Activated CD8-positive, alpha-beta memory T cell treated with anti-CD3 and anti-CD28 coated beads, Interleukin-2, amount 50 U/mL, for 1 hour (primary cell): ENCODE measurements at regions not wholly inside any gene's neighbourhood (a gene's known extent, or its start where the extent isn't known, plus 50 kb on each side); places are given as distances from the start of the nearest gene placed in this dataset.
A peak's percentile ranks its signal among the peaks of the same experiment; 100 is the strongest.
"Not testable (repeated sequence)": the region's sequence is repeated elsewhere in the genome, so short reads cannot be mapped to it uniquely, and the experiment has no call there.

Source experiments
- DNase-seq: peaks from one replicate; pipeline ENCODE4 v3.0.0-alpha.2; 2020; ENCODE audit errors: extremely low read depth

DNA sequence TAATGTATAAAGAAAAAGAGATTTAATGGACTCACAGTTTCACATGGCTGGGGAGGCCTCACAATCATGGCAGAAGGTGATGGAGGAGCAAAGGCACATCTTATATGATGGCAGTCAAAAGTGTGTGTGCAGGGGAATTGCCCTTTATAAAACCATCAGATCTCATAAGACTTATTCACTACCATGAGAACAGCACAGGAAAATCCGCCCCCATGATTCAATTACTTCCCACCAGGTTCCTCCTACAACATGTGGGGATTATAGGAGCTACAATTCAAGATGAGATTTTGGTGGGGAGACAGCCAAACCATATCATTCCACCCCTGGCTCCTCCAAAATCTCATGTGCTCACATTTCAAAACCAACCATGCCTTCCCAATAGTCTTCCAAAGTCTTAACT, 82.5 kb upstream of the ANKRD1 start:
- DNase-seq: not testable (repeated sequence)

DNA sequence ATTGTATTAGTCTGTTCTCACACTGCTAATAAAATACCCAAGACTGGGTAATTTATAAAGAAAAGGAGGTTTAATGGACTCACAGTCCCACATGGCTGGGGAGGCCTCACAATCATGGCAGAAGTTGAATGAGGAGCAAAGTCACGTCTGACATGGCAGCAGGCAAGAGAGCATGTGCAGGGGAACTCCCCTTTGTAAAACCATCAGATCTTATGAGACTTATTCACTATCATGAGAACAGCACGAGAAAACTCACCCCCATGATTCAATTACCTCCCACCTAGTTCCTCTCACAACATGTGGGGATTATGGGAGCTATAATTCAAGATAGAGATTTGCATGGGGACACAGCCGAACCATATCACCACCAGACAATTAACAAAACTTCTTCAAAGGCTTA, 84.4 kb upstream of the ANKRD1 start:
- not testable (repeated sequence) for DNase-seq

DNA sequence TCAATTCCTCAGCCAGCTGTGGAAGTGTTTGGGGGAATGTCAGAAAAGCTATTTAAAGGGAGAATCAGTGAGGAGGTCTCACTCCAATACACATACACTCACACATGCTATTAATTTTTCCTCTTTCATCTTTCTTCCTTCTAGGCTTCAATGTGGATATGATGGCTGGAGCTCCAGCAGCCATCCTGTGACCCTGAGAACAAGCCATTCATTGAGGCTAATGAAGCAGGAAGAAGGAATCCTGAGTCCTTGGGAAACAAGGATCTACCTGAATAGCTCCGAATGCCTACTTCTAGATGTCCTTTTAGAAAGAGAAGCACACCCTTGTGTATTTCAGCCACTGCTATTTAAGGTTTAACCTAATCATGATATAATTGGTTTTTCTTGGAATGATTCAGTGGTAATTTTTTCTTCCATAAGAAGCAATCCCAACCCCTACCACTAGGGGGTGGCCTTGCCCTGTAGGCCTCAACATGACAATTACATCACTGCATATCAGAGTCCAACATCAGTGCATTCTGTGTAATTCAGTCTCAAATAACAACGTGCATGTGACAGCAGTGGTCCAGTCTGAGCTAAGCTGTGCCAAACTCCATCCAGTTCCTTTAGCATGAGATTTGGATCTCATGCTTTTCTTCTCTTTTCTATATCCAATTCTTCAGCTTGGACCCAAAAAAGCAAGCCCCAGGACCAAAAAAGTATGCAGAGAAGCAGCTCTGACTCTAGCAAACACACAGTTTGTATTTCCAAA, 85.3 kb upstream of the ANKRD1 start:
- peak; percentile 11 for DNase-seq

DNA sequence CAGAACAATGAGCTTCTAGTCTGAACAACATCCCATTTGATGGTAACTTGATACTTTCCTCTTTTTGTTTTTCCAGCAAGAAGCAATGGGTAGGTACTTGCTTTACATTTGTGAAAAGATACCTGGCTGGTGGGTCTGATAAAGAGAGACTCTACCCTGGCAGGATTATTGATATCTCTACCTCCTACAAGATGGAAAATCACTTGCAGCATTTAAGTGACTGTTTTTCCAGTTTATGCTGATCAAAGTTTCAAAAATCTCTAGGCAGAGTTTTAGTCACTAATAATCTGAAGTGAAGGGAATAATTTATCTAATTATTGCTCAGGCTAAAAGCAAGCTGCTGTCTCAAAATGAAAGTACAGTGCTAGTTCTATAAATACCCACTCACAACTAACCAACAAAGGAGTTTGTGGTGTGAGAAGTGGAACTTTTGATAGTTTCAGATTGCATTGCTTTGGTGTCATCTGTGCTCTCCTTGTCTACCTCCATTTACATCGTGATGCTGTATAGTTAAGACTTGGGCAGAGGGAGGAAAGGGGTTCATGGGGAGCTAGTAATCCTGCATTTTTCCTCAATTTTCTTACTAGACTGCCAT, 86.0 kb upstream of the ANKRD1 start:
- no peak for DNase-seq

DNA sequence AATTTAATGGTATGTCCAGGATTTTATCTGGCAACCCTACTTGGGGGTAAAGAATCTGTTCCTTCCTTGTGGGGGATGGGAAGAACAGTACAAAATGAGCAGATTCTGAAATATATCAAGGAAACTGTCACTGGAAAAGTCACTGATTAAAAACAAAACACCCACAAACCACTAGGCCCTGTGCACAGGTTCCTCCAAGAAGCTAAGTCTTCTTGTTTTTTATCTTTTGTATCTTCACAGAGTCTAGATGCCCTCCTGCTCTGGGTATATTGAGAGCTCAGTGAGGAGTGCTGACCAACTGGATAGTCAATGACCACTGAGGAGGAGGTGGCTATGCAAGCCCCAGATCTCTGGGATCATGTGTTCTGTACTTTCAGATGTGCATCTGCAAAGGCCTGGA, 86.8 kb upstream of the ANKRD1 start:
- no peak for DNase-seq

DNA sequence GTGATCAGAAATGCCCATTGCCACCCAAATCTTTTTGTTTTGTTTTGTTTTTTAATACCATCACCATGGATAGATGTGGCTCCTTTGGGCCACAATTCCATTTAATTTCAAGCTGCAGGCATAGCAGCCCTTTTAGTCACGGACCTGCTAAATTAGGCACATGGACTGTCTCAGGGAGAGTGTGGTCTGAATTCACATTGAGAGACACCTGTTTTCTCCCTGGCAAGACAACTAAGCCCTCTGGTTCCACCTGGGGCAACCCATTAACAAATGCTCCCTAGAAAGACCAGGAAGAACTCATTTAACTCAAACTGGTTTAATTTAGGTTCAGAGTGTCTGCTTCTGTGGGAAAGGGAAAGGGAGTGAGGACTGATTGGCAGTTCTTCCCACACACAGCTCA, 88.2 kb upstream of the ANKRD1 start:
- DNase-seq: no peak

DNA sequence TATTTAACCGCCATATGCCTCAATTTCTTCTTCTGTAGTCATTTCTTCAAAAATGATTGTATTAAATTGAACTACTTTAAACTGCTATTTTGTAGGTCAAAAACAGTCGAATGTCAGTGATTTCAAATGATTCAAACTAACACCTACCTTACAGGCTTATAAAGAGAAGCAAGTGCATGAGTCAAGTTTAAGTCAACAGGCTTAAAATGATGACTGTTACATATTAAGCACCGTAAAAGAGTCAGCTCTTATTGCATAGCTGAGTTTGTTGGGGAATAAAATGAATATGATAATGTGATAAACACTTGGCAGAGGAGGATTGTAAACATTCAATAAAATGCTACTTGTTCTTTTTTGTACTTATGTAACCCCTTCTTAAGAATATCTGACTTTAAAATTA, 90.1 kb upstream of the ANKRD1 start:
- DNase-seq: no peak

DNA sequence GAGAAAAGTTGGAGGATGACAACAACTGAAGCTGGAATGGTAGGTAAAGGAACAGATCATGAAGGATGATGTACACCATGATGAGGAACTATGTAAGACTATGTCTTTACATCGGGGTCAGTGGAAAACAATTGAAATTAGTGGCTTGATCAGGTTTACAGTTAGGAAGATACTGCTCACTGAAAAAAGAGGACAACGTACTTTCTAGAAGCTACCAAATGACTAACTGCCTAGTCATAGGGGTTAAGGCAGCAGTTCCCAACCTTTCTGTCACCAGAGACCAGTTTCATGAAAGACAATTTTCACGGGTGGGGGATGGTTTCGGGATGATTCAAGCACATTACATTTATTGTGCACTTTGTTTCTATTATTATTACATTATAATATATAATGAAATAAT, 91.6 kb upstream of the ANKRD1 start:
- DNase-seq: no peak

DNA sequence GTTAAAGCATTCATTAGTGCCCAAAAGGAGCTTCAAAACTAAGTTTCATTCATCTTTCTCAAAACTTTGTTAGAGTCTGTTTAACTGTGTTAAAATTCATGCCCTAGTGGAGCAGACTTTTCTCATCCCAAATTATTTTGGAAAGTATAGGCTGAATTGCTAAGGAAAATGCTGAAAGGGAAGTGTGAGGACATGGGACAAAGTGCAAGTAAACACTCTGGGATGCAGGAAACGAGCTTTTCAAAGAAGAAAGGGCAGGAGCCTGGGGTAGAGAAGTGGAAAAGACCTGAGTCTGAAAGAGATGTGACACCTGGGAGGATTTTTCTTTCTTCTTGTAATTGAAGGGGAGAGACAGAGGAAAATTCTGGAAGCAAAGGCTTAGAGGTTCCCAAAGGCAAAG, 93.1 kb upstream of the ANKRD1 start:
- DNase-seq: no peak

GRCh38 chr10:91017198-91017597, 96.3 kb upstream of the ANKRD1 start:
- DNase-seq: no peak

DNA sequence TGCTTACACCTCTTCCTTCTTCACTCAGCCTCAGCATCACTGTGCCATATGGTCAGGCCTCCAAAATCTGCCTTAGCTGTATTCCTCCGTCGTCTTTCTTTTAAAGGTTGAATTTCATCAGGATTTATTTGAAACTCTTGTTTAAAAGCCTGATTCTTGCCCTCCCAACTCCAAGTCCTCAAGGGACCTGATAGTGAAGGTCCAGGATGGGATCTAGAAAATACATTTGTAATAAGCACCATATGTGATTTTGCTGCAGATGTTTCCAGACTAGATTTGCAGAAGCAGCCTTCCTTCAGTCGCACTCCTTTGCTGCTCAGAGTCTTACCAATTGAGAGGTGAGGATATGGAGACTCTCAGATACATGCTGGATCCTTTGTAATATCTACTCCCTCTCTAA, 101.0 kb upstream of the ANKRD1 start:
- no peak for DNase-seq

- no peak for DNase-seq
Observed at GRCh38 chr10:91022390-91022789, 101.5 kb upstream of the ANKRD1 start.

GRCh38 chr10:91022924-91023699, 102.2 kb upstream of the ANKRD1 start:
- no peak for DNase-seq

- DNase-seq: no peak
Observed at GRCh38 chr10:91023700-91024398, 103.0 kb upstream of the ANKRD1 start.

GRCh38 chr10:91024541-91024940, 103.7 kb upstream of the ANKRD1 start:
- no peak for DNase-seq

DNA sequence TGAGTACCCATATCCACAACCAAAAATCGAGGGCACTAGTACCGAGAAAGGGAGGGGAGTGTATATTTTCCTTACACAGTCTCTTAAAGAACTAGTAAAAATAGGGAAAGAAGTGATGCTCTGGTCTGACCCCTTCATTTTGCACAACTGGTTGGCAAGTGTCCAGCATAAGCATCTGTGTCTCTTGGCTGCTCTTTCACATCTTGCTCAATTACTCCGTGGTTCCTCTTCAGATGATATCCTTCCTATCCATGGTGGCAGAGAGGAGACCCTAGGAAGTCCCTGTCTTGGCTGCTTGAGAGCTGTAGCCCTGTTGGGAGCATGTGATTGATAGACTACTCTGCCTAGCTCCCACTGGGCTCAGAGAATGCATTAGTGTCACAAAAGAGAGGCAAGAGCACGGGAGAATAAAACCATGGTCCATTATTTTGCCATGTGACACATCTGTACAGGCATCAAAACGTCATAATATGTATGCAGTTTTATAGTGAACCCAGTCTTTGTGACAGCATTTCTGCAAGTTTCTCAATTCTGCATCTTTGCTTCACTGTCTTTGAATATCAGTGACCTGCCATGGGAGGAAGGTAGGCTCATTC, 111.8 kb upstream of the ANKRD1 start:
- DNase-seq: no peak

- DNase-seq: no peak
Observed at GRCh38 chr10:91033324-91033950, 112.5 kb upstream of the ANKRD1 start.

DNA sequence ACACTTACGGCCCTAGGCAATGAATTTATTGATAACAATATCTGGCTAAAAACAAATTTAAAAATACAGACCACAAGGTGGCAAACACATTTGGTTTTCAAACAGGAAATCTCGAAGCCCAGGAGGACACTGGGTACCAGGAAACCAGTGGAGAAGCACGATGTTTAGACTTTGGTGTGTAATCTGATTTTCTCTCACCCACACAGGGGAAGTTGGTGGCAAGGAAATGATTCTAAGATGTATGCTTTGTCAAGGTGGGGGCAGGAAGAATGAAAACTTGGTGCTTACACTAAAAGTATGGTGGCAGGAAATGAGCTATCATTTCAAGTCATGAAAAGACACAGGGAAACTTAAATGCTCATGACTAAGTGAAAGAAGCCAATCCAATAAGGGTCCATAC, 113.2 kb upstream of the ANKRD1 start:
- no peak for DNase-seq

DNA sequence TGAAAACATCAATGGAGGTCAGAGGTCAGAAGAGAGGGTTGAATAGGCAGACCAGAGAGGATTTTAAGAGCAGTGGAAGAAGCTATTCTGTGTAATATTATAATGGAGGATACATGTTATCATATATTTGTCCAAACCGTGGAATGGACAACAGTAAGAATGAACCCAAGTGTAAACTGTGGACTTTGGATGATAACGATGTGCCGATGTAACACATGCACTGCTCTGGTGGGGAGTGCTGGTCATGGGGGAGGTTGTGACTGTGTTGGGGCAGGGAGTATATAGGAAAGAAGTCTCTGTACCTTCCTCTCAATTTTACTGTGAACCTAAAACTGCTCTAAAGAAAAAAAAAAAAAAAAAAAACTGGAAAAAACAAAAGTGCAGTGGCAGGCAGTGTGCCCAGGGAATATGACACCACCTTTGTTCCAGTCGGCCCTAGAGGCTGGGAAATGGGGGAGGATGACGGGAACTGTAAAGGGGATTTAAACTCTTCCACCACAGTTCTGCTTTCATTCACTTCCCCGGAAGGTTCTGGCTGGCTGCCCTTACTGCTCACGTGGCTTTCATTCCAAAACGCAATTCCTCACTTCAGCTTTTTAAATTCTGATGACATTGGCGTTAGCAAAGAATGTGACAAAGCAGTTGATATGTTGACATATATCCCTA, 113.7 kb upstream of the ANKRD1 start:
- no peak for DNase-seq

GRCh38 chr10:91035650-91036292, 114.9 kb upstream of the ANKRD1 start:
- no peak for DNase-seq
